Activated CD8-positive, alpha-beta T cell treated with anti-CD3 and anti-CD28 coated beads for 36 hours (primary cell): ENCODE measurements at regions not wholly inside any gene's neighbourhood (a gene's known extent, or its start where the extent isn't known, plus 50 kb on each side); places are given as distances from the start of the nearest gene placed in this dataset.
A peak's percentile ranks its signal among the peaks of the same experiment; 100 is the strongest.

Experiments
- ATAC-seq: fragments of 200-7000 bp; cut with Tn5 transposase; one replicate; pipeline ENCODE4 v1.10.0; 2021; ENCODE audit warnings: mild to moderate bottlenecking, moderate library complexity
- CTCF ChIA-PET: fragments of 350-600 bp; sonication (Branson Sonifier 250); formaldehyde crosslinking; loops from one replicate; lab custom pipeline; 2021; ENCODE audit warnings: antibody characterized with exemption; lab: Charles Lee
- POLR2A ChIA-PET: fragments of 350-600 bp; sonication (Branson Sonifier 250); formaldehyde crosslinking; loops from one replicate; lab custom pipeline; 2021; ENCODE audit warnings: antibody characterized with exemption; lab: Charles Lee
- DNase-seq: peaks from one replicate; pipeline ENCODE4 v3.0.0-alpha.2; 2020
- H3K27ac Mint-ChIP-seq: one replicate; pipeline ENCODE4 v1.8.0; 2021; ENCODE audit warnings: mild to moderate bottlenecking, mixed read lengths
- H3K27me3 Mint-ChIP-seq: one replicate; pipeline ENCODE4 v1.8.0; 2021; ENCODE audit warnings: mixed read lengths
- H3K36me3 Mint-ChIP-seq: one replicate; pipeline ENCODE4 v1.8.0; 2021; ENCODE audit warnings: low read depth, mixed read lengths
- H3K4me1 Mint-ChIP-seq: one replicate; pipeline ENCODE4 v1.8.0; 2021; ENCODE audit warnings: low read depth, mixed read lengths
- H3K4me3 Mint-ChIP-seq: one replicate; pipeline ENCODE4 v1.8.0; 2021; ENCODE audit warnings: mild to moderate bottlenecking, moderate library complexity, mixed read lengths
- H3K9me3 Mint-ChIP-seq: one replicate; pipeline ENCODE4 v1.8.0; 2021; ENCODE audit warnings: mixed read lengths
- CTCF ChIP-seq: fragments of 200-600 bp; IDR thresholded peaks from one replicate; pipeline ENCODE4 v1.8.0; 2022; ENCODE audit warnings: antibody characterized with exemption, mild to moderate bottlenecking
- intact Hi-C: fragments of 100-400 bp; cut with micrococcal nuclease; formaldehyde crosslinking; loops from one replicate; pipeline ENCODE4 v1.10.0; 2022

GRCh38 chr9:96125624-96126023 lies 176.4 kb downstream of the HSD17B3 start:
- ATAC-seq, result no peak
- DNase-seq, result no peak
- no peak overlapping the region for H3K4me3 Mint-ChIP-seq
- no peaks in the 10 kb centered on the region for H3K36me3 Mint-ChIP-seq
- H3K27ac Mint-ChIP-seq, result no peak overlapping the region
- no peaks in the 10 kb centered on the region for H3K27me3 Mint-ChIP-seq
- intact Hi-C loops, result no loop called here
- no peaks in the 10 kb centered on the region for H3K9me3 Mint-ChIP-seq
- ChIA-PET CTCF (interaction anchor here (0.6 kb wide), 1 partner anchor 481 kb away, joined by 3 read pairs; no protein-coding TSS in a partner anchor), POLR2A (no interaction called here)
- TF ChIP-seq CTCF, result no peak
- H3K4me1 Mint-ChIP-seq, result peaks cover 10% of the 10 kb centered on the region

DNA sequence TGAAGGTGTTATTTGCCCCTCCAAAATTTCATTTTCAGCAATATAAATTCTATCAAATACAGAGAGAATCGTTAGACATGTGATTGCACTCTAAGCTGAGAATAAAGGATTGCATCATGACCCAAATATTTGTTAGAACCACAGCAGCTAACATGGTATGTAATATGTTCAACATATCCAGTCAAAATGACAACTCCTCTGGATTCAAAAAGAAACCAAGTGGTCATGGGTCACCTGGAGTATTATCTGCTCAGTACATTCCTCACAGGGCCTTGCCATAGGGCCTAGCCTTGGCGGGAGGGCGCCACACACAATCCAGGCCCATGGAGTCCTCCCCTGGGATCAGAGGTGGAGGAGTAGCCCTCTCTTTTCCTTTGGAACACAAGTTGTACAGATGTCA lies 179.2 kb downstream of the HSD17B3 start:
- Mint-ChIP-seq H3K27me3 (peaks cover 6% of the 10 kb centered on the region), H3K4me3 (no peak overlapping the region), H3K4me1 (peaks cover 13% of the 10 kb centered on the region), H3K36me3 (no peaks in the 10 kb centered on the region), H3K9me3 (peaks cover 4% of the 10 kb centered on the region), H3K27ac (no peak overlapping the region)
- intact Hi-C loops, result no loop called here
- ChIA-PET CTCF (interaction anchor here (0.9 to 1.1 kb wide), 2 partner anchors 14 to 222 kb away, joined by 3 read pairs; no protein-coding TSS in a partner anchor), POLR2A (no interaction called here)
- ATAC-seq (no peak), DNase-seq (no peak)
- no peak for TF ChIP-seq CTCF

- peaks cover 4% of the 10 kb centered on the region for H3K9me3 Mint-ChIP-seq
- TF ChIP-seq CTCF, result no peak
- peaks cover 10% of the 10 kb centered on the region for H3K27me3 Mint-ChIP-seq
- ATAC-seq (no peak), DNase-seq (no peak)
- ChIA-PET CTCF (interaction anchor here (1.1 kb wide), 1 partner anchor 222 kb away, joined by 3 read pairs; no protein-coding TSS in a partner anchor), POLR2A (no interaction called here)
- H3K4me3 Mint-ChIP-seq, result no peak overlapping the region
- no peak overlapping the region for H3K27ac Mint-ChIP-seq
- intact Hi-C loops, result no loop called here
- no peaks in the 10 kb centered on the region for H3K36me3 Mint-ChIP-seq
- H3K4me1 Mint-ChIP-seq, result peaks cover 17% of the 10 kb centered on the region
These were observed 179.7 kb downstream of the HSD17B3 start for GRCh38 chr9:96122282-96122681.

DNA sequence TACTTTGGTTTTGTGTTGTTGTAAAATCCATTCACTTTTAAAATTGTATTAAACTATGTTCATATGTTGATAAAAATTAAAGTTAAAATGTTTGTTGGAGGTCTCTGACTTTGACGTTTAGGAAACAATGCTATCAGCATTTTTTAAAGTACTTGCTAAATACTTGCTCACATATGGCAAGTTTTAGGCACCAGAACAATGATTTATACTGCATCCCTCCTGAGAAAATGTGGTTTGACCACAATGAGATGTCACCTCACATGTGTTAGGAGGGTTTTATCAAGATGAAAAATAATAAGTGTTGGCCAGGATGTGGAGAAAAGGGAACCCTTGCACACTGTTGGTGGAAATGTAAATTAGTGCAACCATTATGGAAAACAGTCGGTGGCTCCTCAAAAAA lies 180.8 kb downstream of the HSD17B3 start:
- intact Hi-C loops, result no loop called here
- H3K27me3 Mint-ChIP-seq, result peaks cover 11% of the 10 kb centered on the region
- ChIA-PET CTCF (no interaction called here), POLR2A (no interaction called here)
- DNase-seq (no peak), ATAC-seq (no peak)
- H3K4me3 Mint-ChIP-seq, result no peak overlapping the region
- no peak overlapping the region for H3K27ac Mint-ChIP-seq
- no peak for TF ChIP-seq CTCF
- peaks cover 17% of the 10 kb centered on the region for H3K4me1 Mint-ChIP-seq
- no peaks in the 10 kb centered on the region for H3K36me3 Mint-ChIP-seq
- H3K9me3 Mint-ChIP-seq, result peaks cover 4% of the 10 kb centered on the region

DNA sequence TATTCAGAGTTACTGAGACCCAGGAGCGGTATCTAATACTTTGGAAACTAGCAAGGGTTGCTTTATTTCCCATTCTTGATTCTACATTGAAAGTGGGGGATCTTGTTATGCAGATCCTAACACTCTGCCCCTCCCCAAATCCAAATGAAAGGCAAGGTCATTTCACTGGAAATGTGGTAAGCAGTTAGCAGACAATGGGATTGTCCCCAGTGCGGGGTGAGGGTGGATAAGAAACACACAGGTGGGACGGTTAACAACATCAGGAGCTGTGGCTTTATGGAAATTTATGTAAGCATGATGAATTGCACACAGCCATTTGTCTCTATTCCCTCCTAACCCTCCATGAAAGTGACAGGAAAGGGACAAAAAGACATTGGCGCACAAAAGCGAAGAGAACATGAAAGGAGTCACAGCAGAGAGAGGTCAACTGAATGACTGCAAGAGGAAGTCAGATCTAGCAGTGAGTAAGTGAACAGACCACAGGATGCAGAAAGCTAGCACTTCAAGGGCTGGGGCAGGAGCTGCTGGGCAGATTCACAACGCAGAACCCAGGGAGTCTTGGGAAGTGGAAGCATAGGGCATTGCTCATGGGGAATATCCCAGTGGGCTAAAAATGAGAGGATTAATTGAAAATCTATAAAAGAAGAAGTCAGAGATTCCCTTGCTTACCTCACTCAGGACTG lies 184.4 kb downstream of the HSD17B3 start:
- intact Hi-C loops, result no loop called here
- no peaks in the 10 kb centered on the region for H3K36me3 Mint-ChIP-seq
- H3K27ac Mint-ChIP-seq, result no peak overlapping the region
- TF ChIP-seq CTCF, result no peak
- peaks cover 17% of the 10 kb centered on the region for H3K4me1 Mint-ChIP-seq
- H3K4me3 Mint-ChIP-seq, result no peak overlapping the region
- peaks cover 20% of the 10 kb centered on the region for H3K27me3 Mint-ChIP-seq
- POLR2A ChIA-PET, result no interaction called here
- CTCF ChIA-PET, result no interaction called here
- H3K9me3 Mint-ChIP-seq, result peaks cover 4% of the 10 kb centered on the region
- no peak for DNase-seq
- peak; percentile 61 for ATAC-seq
